GM12892 (cell line): ENCODE measurements at regions not wholly inside any gene's neighbourhood (a gene's known extent, or its start where the extent isn't known, plus 50 kb on each side); places are given as distances from the start of the nearest gene placed in this dataset.

Experiments used
- POLR2A ChIP-seq: IDR thresholded peaks from 2 replicates; pipeline ENCODE4 v1.6.1; 2011; ENCODE audit warnings: low read depth, low read length, control low read depth
- POLR2AphosphoS5 ChIP-seq: IDR thresholded peaks from 2 replicates; pipeline ENCODE4 v1.6.1; 2011; ENCODE audit warnings: low read depth, low read length, control low read depth
- TAF1 ChIP-seq: IDR thresholded peaks from 2 replicates; pipeline ENCODE4 v1.6.1; 2011; ENCODE audit warnings: low read depth, mild to moderate bottlenecking, control low read depth, low read length, borderline replicate concordance

DNA sequence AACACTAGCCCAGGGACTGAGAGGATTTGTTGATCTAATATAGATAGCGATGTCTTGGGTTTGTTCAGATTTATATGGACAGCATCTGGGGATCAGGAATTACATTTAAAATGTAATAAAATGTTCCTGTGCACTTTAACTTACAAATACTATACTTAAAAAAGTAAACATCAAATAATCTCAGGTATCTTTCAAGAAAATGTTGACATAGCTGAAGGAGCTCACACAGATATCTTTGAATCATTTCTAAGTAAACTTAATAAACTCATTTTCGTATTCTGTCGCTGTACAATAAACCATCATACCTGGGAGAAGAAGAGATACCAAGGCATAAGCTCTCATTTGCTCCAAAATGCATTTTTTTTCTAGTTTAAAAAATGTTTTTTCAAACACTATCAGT lies 557.5 kb upstream of the NR2F2 start:
- TF ChIP-seq POLR2A (no peak), POLR2AphosphoS5 (no peak), TAF1 (no peak)
